HCT116 (cell line): ENCODE measurements at regions not wholly inside any gene's neighbourhood (a gene's known extent, or its start where the extent isn't known, plus 50 kb on each side); places are given as distances from the start of the nearest gene placed in this dataset.

Experiments used
- ATAC-seq: fragments of 200-7000 bp; cut with Tn5 transposase; 2 replicates; pipeline ENCODE4 v1.9.1; 2020; ENCODE audit warnings: mild to moderate bottlenecking, moderate library complexity
- BruUV-seq: library from RNA; stranded (reverse); fragments of 400-500 nt; replicated peaks from 2 replicates; lab custom pipeline; 2021; lab: Mats Ljungman, UMichigan
- CTCF ChIA-PET: fragments of 300-600 bp; sonication (Branson Sonifier 250); formaldehyde crosslinking; loops from one replicate; lab custom pipeline; 2021; ENCODE audit warnings: antibody characterized with exemption; lab: Charles Lee
- POLR2A ChIA-PET: fragments of 300-600, 350-600 bp; sonication (Branson Sonifier 250); formaldehyde crosslinking; loops from one replicate; lab custom pipeline; 2021; ENCODE audit warnings: antibody characterized with exemption; lab: Charles Lee
- RAD21 ChIA-PET, 2 experiments: fragments of 300-600 bp; sonication (Branson Sonifier 250); formaldehyde crosslinking; loops; one replicate each; lab custom pipeline; 2023; ENCODE audit warnings: low total read pairs in 2 of 2; ENCODE audit not compliant: uncharacterized antibody in 2 of 2, unreplicated experiment in 2 of 2, low non-redundant PET in 1 of 2; lab: Charles Lee
- DNase-seq: peaks from one replicate; pipeline ENCODE4 v3.0.0-alpha.2; 2010; ENCODE audit warnings: low read depth, low spot score
- H2AFZ ChIP-seq: fragments of 200-600 bp; shearing (Covaris generic), sonication (generic); 2 replicates; pipeline ENCODE4 v1.6.1; 2017; ENCODE audit warnings: low read depth, mixed run types, mixed read lengths, antibody characterized with exemption, low read length; ENCODE audit not compliant: poor library complexity, severe bottlenecking
- H3K27ac ChIP-seq: 2 replicates; pipeline ENCODE4 v1.5.1; 2012; ENCODE audit warnings: low read depth, low read length
- H3K27me3 ChIP-seq: fragments of 200-600 bp; sonication (generic); 2 replicates; pipeline ENCODE4 v1.6.1; 2016; ENCODE audit warnings: mixed run types, low read length, mixed read lengths; ENCODE audit not compliant: insufficient read depth
- H3K36me3 ChIP-seq, 2 experiments: fragments of 200-500 bp in 1 of 2; fragments of 200-600 bp in 1 of 2; sonication (Bioruptor generic) in 1 of 2; sonication (generic) in 1 of 2; 2 replicates each; pipeline versions ENCODE4 v1.5.1 to v1.6.1; 2014 to 2016; ENCODE audit warnings: low read length in 2 of 2, inconsistent platforms in 1 of 2, mixed read lengths in 1 of 2, mixed run types in 1 of 2; ENCODE audit not compliant: insufficient read depth in 2 of 2, control insufficient read depth in 1 of 2
- H3K4me1 ChIP-seq, 2 experiments: fragments of 200-600 bp in 1 of 2; sonication (generic) in 1 of 2; 2 replicates each; pipeline versions ENCODE4 v1.5.1 to v1.6.1; 2012 to 2017; ENCODE audit warnings: low read length in 2 of 2, inconsistent platforms in 1 of 2, mild to moderate bottlenecking in 1 of 2, mixed read lengths in 1 of 2, mixed run types in 1 of 2, moderate library complexity in 1 of 2; ENCODE audit not compliant: insufficient read depth in 2 of 2, control insufficient read depth in 1 of 2
- H3K4me2 ChIP-seq: fragments of 200-600 bp; sonication (generic); 2 replicates; pipeline ENCODE4 v1.6.1; 2017; ENCODE audit warnings: mixed run types, low read length, mixed read lengths
- H3K4me3 ChIP-seq, 2 experiments: fragments of 200-600 bp in 1 of 2; sonication (generic) in 1 of 2; replicated peaks in 1 of 2; 2 replicates each; pipeline ENCODE4 v1.5.1; 2011 to 2016; ENCODE audit warnings: low read length in 2 of 2, control low read depth in 1 of 2, low read depth in 1 of 2, mild to moderate bottlenecking in 1 of 2, mixed read lengths in 1 of 2, mixed run types in 1 of 2
- H3K79me2 ChIP-seq: fragments of 200-600 bp; sonication (generic); 2 replicates; pipeline ENCODE4 v1.6.1; 2017; ENCODE audit warnings: mild to moderate bottlenecking, mixed run types, low read length, moderate library complexity, mixed read lengths; ENCODE audit not compliant: insufficient read depth
- H3K9ac ChIP-seq: fragments of 200-600 bp; sonication (generic); 2 replicates; pipeline ENCODE4 v1.6.1; 2016; ENCODE audit warnings: low read length, mixed read lengths
- H3K9me2 ChIP-seq: fragments of 200-600 bp; sonication (generic), shearing (Covaris generic); 2 replicates; pipeline ENCODE4 v1.6.1; 2017; ENCODE audit warnings: mixed run types, mild to moderate bottlenecking, moderate library complexity; ENCODE audit not compliant: insufficient read depth
- H3K9me3 ChIP-seq, 2 experiments: fragments of 200-500 bp in 1 of 2; fragments of 200-600 bp in 1 of 2; sonication (Bioruptor generic) in 1 of 2; sonication (generic) in 1 of 2; 2 replicates each; pipeline ENCODE4 v1.6.1; 2014 to 2017; ENCODE audit warnings: low read length in 2 of 2, mixed read lengths in 2 of 2, inconsistent platforms in 1 of 2, low read depth in 1 of 2, mild to moderate bottlenecking in 1 of 2, mixed run types in 1 of 2, moderate library complexity in 1 of 2; ENCODE audit not compliant: control insufficient read depth in 1 of 2, insufficient read depth in 1 of 2
- H4K20me1 ChIP-seq: fragments of 200-600 bp; sonication (generic), shearing (Covaris generic); 2 replicates; pipeline ENCODE4 v1.6.1; 2017; ENCODE audit warnings: mixed run types, mild to moderate bottlenecking, moderate library complexity; ENCODE audit not compliant: insufficient read depth
- CBX3 ChIP-seq: IDR thresholded peaks from 2 replicates; pipeline ENCODE4 v1.6.1; 2012; ENCODE audit warnings: low read depth
- EGR1 ChIP-seq: IDR thresholded peaks from 2 replicates; pipeline ENCODE4 v1.6.1; 2012; ENCODE audit warnings: low read depth
- EZH2 ChIP-seq: fragments of 200-600 bp; sonication (generic); IDR thresholded peaks from 2 replicates; pipeline ENCODE4 v1.6.1; 2017; ENCODE audit warnings: antibody characterized with exemption, mixed run types
- JUND ChIP-seq: IDR thresholded peaks from 2 replicates; pipeline ENCODE4 v1.6.1; 2012
- POLR2A ChIP-seq: IDR thresholded peaks from 2 replicates; pipeline ENCODE4 v1.7.0; 2011; ENCODE audit warnings: borderline replicate concordance; ENCODE audit not compliant: insufficient read depth, insufficient read length; ENCODE audit errors: extremely low read depth
- SP1 ChIP-seq: IDR thresholded peaks from 2 replicates; pipeline ENCODE4 v1.6.1; 2012; ENCODE audit warnings: low read depth
- SRF ChIP-seq: IDR thresholded peaks from 2 replicates; pipeline ENCODE4 v1.6.1; 2012; ENCODE audit warnings: low read depth
- ZNF274 ChIP-seq: fragments of 200-500 bp; sonication (Bioruptor generic); IDR thresholded peaks from 2 replicates; pipeline ENCODE4 v1.6.1; 2014; ENCODE audit warnings: mild to moderate bottlenecking, low read depth, low read length, inconsistent platforms
- intact Hi-C: fragments of 100-400 bp; cut with micrococcal nuclease; formaldehyde crosslinking; loops from 2 replicates; pipeline ENCODE4 v1.10.0; 2022
- TF ChIP-seq, protein P1 (sequence below): IDR thresholded peaks from 2 replicates; pipeline ENCODE4 v1.6.1; 2012; ENCODE audit warnings: low read depth
- TF ChIP-seq, protein P2 (sequence below): IDR thresholded peaks from 2 replicates; pipeline ENCODE4 v1.6.1; 2012
- TF ChIP-seq, protein P3 (sequence below): IDR thresholded peaks from 2 replicates; pipeline ENCODE4 v1.6.1; 2012
- TF ChIP-seq, protein P4 (sequence below): IDR thresholded peaks from 2 replicates; pipeline ENCODE4 v1.6.1; 2011; ENCODE audit warnings: mild to moderate bottlenecking, low read length, moderate library complexity; ENCODE audit not compliant: insufficient replicate concordance; ENCODE audit errors: extremely low read depth

DNA sequence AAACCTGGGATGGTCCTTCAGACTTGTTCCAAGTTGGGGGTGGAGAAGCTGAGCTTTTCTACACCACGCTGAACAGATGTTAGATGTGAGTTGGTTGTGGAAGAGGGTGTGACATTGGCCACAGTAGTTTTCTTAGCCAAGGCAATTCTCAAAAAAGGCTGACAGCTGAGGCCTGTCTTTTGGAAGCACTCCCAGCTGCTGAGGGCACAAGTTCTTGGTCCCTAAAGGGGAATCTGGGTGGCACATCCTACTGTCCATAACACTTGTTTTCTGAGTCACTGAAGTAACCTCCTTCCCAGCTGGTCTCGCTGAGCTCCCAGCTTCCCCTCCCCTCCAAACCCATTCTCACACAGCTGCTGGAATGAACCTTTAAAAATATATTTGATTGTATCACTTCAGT lies 375.7 kb upstream of the KIRREL3 start:
- CTCF ChIA-PET: no interaction called here
- no peaks in the 10 kb centered on the region for H3K4me1 ChIP-seq
- H3K27me3 ChIP-seq: no peaks in the 10 kb centered on the region
- ATAC-seq: no peak
- no peak overlapping the region for H3K27ac ChIP-seq
- RAD21 ChIA-PET: no interaction called here
- TF ChIP-seq ZNF274: no peak
- TF ChIP-seq SRF: no peak
- TF ChIP-seq, protein P1, sequence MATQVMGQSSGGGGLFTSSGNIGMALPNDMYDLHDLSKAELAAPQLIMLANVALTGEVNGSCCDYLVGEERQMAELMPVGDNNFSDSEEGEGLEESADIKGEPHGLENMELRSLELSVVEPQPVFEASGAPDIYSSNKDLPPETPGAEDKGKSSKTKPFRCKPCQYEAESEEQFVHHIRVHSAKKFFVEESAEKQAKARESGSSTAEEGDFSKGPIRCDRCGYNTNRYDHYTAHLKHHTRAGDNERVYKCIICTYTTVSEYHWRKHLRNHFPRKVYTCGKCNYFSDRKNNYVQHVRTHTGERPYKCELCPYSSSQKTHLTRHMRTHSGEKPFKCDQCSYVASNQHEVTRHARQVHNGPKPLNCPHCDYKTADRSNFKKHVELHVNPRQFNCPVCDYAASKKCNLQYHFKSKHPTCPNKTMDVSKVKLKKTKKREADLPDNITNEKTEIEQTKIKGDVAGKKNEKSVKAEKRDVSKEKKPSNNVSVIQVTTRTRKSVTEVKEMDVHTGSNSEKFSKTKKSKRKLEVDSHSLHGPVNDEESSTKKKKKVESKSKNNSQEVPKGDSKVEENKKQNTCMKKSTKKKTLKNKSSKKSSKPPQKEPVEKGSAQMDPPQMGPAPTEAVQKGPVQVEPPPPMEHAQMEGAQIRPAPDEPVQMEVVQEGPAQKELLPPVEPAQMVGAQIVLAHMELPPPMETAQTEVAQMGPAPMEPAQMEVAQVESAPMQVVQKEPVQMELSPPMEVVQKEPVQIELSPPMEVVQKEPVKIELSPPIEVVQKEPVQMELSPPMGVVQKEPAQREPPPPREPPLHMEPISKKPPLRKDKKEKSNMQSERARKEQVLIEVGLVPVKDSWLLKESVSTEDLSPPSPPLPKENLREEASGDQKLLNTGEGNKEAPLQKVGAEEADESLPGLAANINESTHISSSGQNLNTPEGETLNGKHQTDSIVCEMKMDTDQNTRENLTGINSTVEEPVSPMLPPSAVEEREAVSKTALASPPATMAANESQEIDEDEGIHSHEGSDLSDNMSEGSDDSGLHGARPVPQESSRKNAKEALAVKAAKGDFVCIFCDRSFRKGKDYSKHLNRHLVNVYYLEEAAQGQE: no peak
- no peak for TF ChIP-seq SP1
- no peak for TF ChIP-seq JUND
- TF ChIP-seq, protein P2, sequence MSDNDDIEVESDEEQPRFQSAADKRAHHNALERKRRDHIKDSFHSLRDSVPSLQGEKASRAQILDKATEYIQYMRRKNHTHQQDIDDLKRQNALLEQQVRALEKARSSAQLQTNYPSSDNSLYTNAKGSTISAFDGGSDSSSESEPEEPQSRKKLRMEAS: no peak
- TF ChIP-seq, protein P3, sequence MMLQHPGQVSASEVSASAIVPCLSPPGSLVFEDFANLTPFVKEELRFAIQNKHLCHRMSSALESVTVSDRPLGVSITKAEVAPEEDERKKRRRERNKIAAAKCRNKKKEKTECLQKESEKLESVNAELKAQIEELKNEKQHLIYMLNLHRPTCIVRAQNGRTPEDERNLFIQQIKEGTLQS: no peak
- no peak for TF ChIP-seq EGR1
- TF ChIP-seq, protein P4, sequence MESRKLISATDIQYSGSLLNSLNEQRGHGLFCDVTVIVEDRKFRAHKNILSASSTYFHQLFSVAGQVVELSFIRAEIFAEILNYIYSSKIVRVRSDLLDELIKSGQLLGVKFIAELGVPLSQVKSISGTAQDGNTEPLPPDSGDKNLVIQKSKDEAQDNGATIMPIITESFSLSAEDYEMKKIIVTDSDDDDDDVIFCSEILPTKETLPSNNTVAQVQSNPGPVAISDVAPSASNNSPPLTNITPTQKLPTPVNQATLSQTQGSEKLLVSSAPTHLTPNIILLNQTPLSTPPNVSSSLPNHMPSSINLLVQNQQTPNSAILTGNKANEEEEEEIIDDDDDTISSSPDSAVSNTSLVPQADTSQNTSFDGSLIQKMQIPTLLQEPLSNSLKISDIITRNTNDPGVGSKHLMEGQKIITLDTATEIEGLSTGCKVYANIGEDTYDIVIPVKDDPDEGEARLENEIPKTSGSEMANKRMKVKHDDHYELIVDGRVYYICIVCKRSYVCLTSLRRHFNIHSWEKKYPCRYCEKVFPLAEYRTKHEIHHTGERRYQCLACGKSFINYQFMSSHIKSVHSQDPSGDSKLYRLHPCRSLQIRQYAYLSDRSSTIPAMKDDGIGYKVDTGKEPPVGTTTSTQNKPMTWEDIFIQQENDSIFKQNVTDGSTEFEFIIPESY: no peak
- no peak for TF ChIP-seq POLR2A
- TF ChIP-seq CBX3: no peak
- no peak for TF ChIP-seq EZH2
- H3K4me3 ChIP-seq: no peak overlapping the region
- no peak for DNase-seq
- no peaks in the 10 kb centered on the region for H3K9me2 ChIP-seq
- peaks cover 4 to 12% of the 10 kb centered on the region in 2 experiments; a peak in 3 of 4 replicates for H3K9me3 ChIP-seq
- H3K9ac ChIP-seq: no peak overlapping the region
- no peaks in the 10 kb centered on the region for H3K36me3 ChIP-seq
- H4K20me1 ChIP-seq: no peaks in the 10 kb centered on the region
- POLR2A ChIA-PET: no interaction called here
- no peak overlapping the region for H3K4me2 ChIP-seq
- H3K79me2 ChIP-seq: no peaks in the 10 kb centered on the region
- BruUV-seq: no TSS peak
- intact Hi-C loops: no loop called here
- no peak overlapping the region for H2AFZ ChIP-seq
